ENCODE measurements at regions not wholly inside any gene's neighbourhood (a gene's known extent, or its start where the extent isn't known, plus 50 kb on each side); places are given as distances from the start of the nearest gene placed in this dataset.

DNA sequence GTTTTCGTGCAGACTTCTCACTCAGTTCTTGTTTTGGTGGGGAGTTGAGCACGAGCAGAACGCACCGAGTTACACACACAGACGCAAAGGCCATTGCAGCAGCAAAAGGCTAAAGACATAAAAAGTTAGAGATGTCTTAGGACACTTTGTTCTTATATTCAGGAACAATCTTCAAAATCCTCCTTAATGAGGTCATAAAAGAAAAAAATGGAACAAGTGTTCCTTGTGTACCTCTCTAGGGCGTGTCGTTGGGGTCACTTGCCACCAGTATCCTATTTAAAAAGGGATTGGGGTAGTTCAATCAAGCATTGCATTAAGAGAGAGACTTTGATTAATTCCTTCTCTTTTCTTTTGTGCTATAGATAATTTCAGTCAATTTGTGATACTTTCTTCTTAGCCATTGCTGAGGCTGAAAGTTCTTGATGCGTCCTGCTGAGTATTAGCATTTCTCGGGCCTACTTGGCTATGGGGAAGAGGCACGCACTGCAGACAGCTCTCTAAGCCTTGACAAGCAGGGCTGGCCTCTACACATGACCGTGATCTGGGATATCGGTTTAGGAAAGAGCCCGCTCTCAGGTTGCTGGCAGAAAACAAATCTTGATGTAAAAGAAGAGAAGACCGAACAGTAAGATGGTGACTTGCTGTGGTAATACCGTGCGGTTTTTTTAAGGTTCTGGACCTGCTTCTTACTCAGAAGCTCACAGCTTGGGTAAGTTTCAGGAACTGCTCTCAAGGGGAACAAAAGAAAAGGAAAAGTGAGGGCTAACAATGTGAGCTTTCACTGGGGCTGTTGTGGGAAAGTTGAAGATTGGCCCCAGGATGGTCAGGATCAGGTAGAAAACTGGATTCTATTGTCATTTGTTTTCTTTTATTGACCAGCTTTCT lies 223.6 kb downstream of the TM9SF2 start:
- DNase-seq (ENCODE audit: low read depth in 1 of 2, low spot score in 2 of 2) (no peak), FAIRE-seq (peak; percentile 58)
- H2BK12ac ChIP-seq (ENCODE audit: low read depth, low read length): peak overlapping the region; percentile 75; the same call in 1 of the 2 replicates
- H3K56ac ChIP-seq (replicated peaks; ENCODE audit: insufficient read length, low read depth, low read length): no peak overlapping the region
- peak overlapping the region; percentile 64; the same call in 1 of the 2 replicates for H3K18ac ChIP-seq (ENCODE audit: extremely low read depth, low read length)
- POLR2A ChIA-PET (ENCODE audit: partially characterized antibody): interaction anchor here (0.9 to 1.5 kb wide), 9 partner anchors 9 to 38 kb away, joined by 3 to 5 read pairs (median 3); no protein-coding TSS in a partner anchor
- H2AK5ac ChIP-seq (ENCODE audit: low read depth, low read length): 0 out of 2 replicates have a peak overlapping the region, but pooled peaks have one; percentile 58
- no peaks in the 10 kb centered on the region for H3K9me3 ChIP-seq (ENCODE audit: insufficient read depth in 2 of 2, low read depth in 1 of 2, low read length in 1 of 2)
- H2AFZ ChIP-seq (ENCODE audit: low read length): no peak overlapping the region
- WGBS, 2 experiments (ENCODE audit: extremely low coverage in 1 of 2, insufficient coverage in 1 of 2, insufficient read length in 1 of 2, insufficient replicate concordance in 2 of 2, low coverage in 1 of 2, low lambda C conversion rate in 2 of 2, missing lambda C conversion rate in 1 of 2): 87% methylated on average over 16 of the region's 16 CpGs; no CpG with 5 or more reads in 1 of the 2 experiments
- peak overlapping the region; percentile 25 for H4K5ac ChIP-seq (ENCODE audit: insufficient read length, low read depth, low read length)
- H2BK20ac ChIP-seq (ENCODE audit: low read length): peak overlapping the region; percentile 67
- peak overlapping the region; percentile 79 for H2BK120ac ChIP-seq (replicated peaks; ENCODE audit: low read depth, low read length)
- H3K4ac ChIP-seq (replicated peaks; ENCODE audit: insufficient read length, low read depth, low read length): no peak overlapping the region
- H3K23me2 ChIP-seq (ENCODE audit: low read depth, low read length): no peaks in the 10 kb centered on the region
- peak overlapping the region; percentile 82 for H2BK5ac ChIP-seq (ENCODE audit: low read depth, low read length)
- H3K23ac ChIP-seq (ENCODE audit: insufficient read length): no peak overlapping the region
- no peaks in the 10 kb centered on the region for H3K36me3 ChIP-seq (ENCODE audit: control insufficient read depth in 2 of 4, insufficient read depth in 4 of 4, low read length in 3 of 4)
- H3K9ac ChIP-seq (replicated peaks in 1 of 4; ENCODE audit: extremely low read depth in 1 of 4, low read depth in 3 of 4, low read length in 3 of 4): no peak overlapping the region
- no peaks in the 10 kb centered on the region for H4K20me1 ChIP-seq (replicated peaks in 1 of 2; ENCODE audit: control insufficient read depth in 1 of 2, insufficient read depth in 2 of 2, low read length in 2 of 2)
- no peaks in the 10 kb centered on the region for H3K27me3 ChIP-seq (replicated peaks in 1 of 4; ENCODE audit: control insufficient read depth in 3 of 4, extremely low read depth in 1 of 4, insufficient read depth in 3 of 4, low read length in 3 of 4)
- no peak overlapping the region for H3K27ac ChIP-seq (ENCODE audit: low read depth, low read length)
- H3K79me2 ChIP-seq (ENCODE audit: control insufficient read depth in 1 of 2, insufficient read depth in 2 of 2, low read length in 2 of 2): no peaks in the 10 kb centered on the region
- no peak overlapping the region for H3K4me2 ChIP-seq (ENCODE audit: insufficient read depth in 1 of 2, low read depth in 2 of 2, low read length in 2 of 2)
- H2BK15ac ChIP-seq (ENCODE audit: low read length): peak overlapping the region; percentile 98
- no peak overlapping the region for H3K4me3 ChIP-seq (ENCODE audit: extremely low read depth in 1 of 4, insufficient read depth in 2 of 4, low read depth in 3 of 4, low read length in 4 of 4)
- no peak overlapping the region for H3K14ac ChIP-seq (ENCODE audit: insufficient read length)
- H3K4me1 ChIP-seq (replicated peaks in 1 of 4; ENCODE audit: control insufficient read depth in 3 of 4, insufficient read depth in 4 of 4, low read length in 3 of 4): peaks cover 3 to 26% (median 22%) of the 10 kb centered on the region in 4 experiments; a peak in 6 of 7 replicates
- H4K8ac ChIP-seq (ENCODE audit: extremely low read depth, insufficient read depth, low read length): no peak overlapping the region
- H4K91ac ChIP-seq (replicated peaks; ENCODE audit: insufficient read length, low read length): peak overlapping the region; percentile 58
- CTCF ChIA-PET (ENCODE audit: partially characterized antibody): interaction anchor here (0.6 to 1.4 kb wide), 11 partner anchors 12 to 1249 kb away, joined by 3 to 6 read pairs (median 3); no protein-coding TSS in a partner anchor
- H3K79me1 ChIP-seq (ENCODE audit: low read depth, low read length): 0 out of 2 replicates have a peak, but pooled peaks cover 2% of the 10 kb centered on the region

Measured in H1 (cell line).